Liver (tissue), 3 donors: ENCODE measurements at regions not wholly inside any gene's neighbourhood (a gene's known extent, or its start where the extent isn't known, plus 50 kb on each side); places are given as distances from the start of the nearest gene placed in this dataset.

Experiments
- FOXA1 ChIP-seq: IDR thresholded peaks from 2 replicates; pipeline ENCODE4 v1.6.1; 2016; ENCODE audit warnings: antibody characterized with exemption
- RXRA ChIP-seq, 2 donors: IDR thresholded peaks; 2 replicates each; pipeline ENCODE4 v1.6.1; 2017 to 2018; ENCODE audit warnings: antibody characterized with exemption in 2 of 2, mild to moderate bottlenecking in 1 of 2
- TF ChIP-seq, protein P1 (sequence below): fragments of 150-350 bp; IDR thresholded peaks from 2 replicates; pipeline ENCODE4 v1.5.1; 2017; ENCODE audit warnings: improper control_type of control experiment, low read depth, low read length; ENCODE audit not compliant: missing input control
- TF ChIP-seq, protein P2 (sequence below): IDR thresholded peaks from 2 replicates; pipeline ENCODE4 v1.6.1; 2016; ENCODE audit warnings: antibody characterized with exemption
- TF ChIP-seq, protein P3 (sequence below): IDR thresholded peaks from 2 replicates; pipeline ENCODE4 v1.6.1; 2016; ENCODE audit warnings: antibody characterized with exemption
- TF ChIP-seq, protein P4 (sequence below): IDR thresholded peaks from 2 replicates; pipeline ENCODE4 v1.6.1; 2016; ENCODE audit warnings: antibody characterized with exemption
- donor health status: healthy.
- donor health status: healthy.

DNA sequence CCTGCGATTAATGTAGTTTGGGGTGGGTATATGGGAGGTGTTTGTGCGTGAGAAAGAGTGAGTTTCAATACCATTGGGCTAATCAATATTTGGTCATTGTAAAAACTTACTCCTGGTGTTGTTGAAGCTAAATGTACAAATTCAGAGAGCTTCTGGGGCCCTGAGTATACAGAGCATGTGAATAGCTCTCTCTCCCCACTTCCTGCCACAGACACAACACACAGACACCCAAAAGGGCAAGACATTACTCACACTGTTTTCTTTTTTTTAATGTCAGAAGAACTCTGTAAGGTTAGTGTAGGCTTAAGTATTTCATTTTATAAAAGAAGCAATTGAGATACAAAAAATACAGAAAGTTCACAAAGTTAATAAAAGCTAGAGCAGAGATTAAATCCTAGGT, 151.3 kb upstream of the KCNIP4 start:
- TF ChIP-seq, protein P1, sequence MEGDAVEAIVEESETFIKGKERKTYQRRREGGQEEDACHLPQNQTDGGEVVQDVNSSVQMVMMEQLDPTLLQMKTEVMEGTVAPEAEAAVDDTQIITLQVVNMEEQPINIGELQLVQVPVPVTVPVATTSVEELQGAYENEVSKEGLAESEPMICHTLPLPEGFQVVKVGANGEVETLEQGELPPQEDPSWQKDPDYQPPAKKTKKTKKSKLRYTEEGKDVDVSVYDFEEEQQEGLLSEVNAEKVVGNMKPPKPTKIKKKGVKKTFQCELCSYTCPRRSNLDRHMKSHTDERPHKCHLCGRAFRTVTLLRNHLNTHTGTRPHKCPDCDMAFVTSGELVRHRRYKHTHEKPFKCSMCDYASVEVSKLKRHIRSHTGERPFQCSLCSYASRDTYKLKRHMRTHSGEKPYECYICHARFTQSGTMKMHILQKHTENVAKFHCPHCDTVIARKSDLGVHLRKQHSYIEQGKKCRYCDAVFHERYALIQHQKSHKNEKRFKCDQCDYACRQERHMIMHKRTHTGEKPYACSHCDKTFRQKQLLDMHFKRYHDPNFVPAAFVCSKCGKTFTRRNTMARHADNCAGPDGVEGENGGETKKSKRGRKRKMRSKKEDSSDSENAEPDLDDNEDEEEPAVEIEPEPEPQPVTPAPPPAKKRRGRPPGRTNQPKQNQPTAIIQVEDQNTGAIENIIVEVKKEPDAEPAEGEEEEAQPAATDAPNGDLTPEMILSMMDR, result no peak
- TF ChIP-seq, protein P2, sequence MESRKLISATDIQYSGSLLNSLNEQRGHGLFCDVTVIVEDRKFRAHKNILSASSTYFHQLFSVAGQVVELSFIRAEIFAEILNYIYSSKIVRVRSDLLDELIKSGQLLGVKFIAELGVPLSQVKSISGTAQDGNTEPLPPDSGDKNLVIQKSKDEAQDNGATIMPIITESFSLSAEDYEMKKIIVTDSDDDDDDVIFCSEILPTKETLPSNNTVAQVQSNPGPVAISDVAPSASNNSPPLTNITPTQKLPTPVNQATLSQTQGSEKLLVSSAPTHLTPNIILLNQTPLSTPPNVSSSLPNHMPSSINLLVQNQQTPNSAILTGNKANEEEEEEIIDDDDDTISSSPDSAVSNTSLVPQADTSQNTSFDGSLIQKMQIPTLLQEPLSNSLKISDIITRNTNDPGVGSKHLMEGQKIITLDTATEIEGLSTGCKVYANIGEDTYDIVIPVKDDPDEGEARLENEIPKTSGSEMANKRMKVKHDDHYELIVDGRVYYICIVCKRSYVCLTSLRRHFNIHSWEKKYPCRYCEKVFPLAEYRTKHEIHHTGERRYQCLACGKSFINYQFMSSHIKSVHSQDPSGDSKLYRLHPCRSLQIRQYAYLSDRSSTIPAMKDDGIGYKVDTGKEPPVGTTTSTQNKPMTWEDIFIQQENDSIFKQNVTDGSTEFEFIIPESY, result no peak
- TF ChIP-seq, protein P3, sequence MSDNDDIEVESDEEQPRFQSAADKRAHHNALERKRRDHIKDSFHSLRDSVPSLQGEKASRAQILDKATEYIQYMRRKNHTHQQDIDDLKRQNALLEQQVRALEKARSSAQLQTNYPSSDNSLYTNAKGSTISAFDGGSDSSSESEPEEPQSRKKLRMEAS, result no peak
- TF ChIP-seq, protein P4, sequence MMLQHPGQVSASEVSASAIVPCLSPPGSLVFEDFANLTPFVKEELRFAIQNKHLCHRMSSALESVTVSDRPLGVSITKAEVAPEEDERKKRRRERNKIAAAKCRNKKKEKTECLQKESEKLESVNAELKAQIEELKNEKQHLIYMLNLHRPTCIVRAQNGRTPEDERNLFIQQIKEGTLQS, result no peak
- no peak for TF ChIP-seq RXRA (IDR thresholded peaks at IDR 0.05)
- TF ChIP-seq FOXA1, result no peak
